H9 (cell line): ENCODE measurements at regions not wholly inside any gene's neighbourhood (a gene's known extent, or its start where the extent isn't known, plus 50 kb on each side); places are given as distances from the start of the nearest gene placed in this dataset.

Experiments used
- DNase-seq: peaks from one replicate; pipeline ENCODE4 v3.0.0-alpha.2; 2017
- H2AFZ ChIP-seq: one replicate; pipeline ENCODE4 v1.6.1; 2013; ENCODE audit warnings: mild to moderate bottlenecking, low read length, control low read depth, moderate library complexity
- H2AK5ac ChIP-seq: 2 replicates; pipeline ENCODE4 v1.6.1; 2013; ENCODE audit warnings: low read length, control low read depth, mixed read lengths; ENCODE audit not compliant: insufficient read length
- H2BK120ac ChIP-seq: one replicate; pipeline ENCODE4 v1.6.1; 2013; ENCODE audit warnings: low read depth, mild to moderate bottlenecking, low read length, control low read depth, inconsistent platforms; ENCODE audit not compliant: poor library complexity, severe bottlenecking
- H2BK12ac ChIP-seq: 2 replicates; pipeline ENCODE4 v1.6.1; 2013; ENCODE audit warnings: low read length, control low read depth, mixed read lengths, low read depth; ENCODE audit not compliant: insufficient read length
- H2BK15ac ChIP-seq: 2 replicates; pipeline ENCODE4 v1.6.1; 2013; ENCODE audit warnings: low read depth, low read length, control low read depth
- H2BK20ac ChIP-seq: one replicate; pipeline ENCODE4 v1.6.1; 2013; ENCODE audit warnings: low read depth, mild to moderate bottlenecking, low read length, control low read depth, inconsistent platforms; ENCODE audit not compliant: poor library complexity, severe bottlenecking
- H2BK5ac ChIP-seq: 2 replicates; pipeline ENCODE4 v1.6.1; 2013; ENCODE audit warnings: low read length, control low read depth, mixed read lengths; ENCODE audit not compliant: insufficient read length
- H3K14ac ChIP-seq: 2 replicates; pipeline ENCODE4 v1.6.1; 2013; ENCODE audit warnings: low read length, control low read depth; ENCODE audit not compliant: insufficient read depth
- H3K18ac ChIP-seq: 2 replicates; pipeline ENCODE4 v1.6.1; 2013; ENCODE audit warnings: low read depth, mild to moderate bottlenecking, mixed read lengths, low read length, control low read depth; ENCODE audit not compliant: insufficient read length
- H3K23ac ChIP-seq: 2 replicates; pipeline ENCODE4 v1.6.1; 2013; ENCODE audit warnings: low read length, control low read depth, mixed read lengths, low read depth; ENCODE audit not compliant: insufficient read length
- H3K23me2 ChIP-seq: 2 replicates; pipeline ENCODE4 v1.6.1; 2013; ENCODE audit warnings: low read depth, mild to moderate bottlenecking, mixed read lengths, low read length, control low read depth; ENCODE audit not compliant: insufficient read length, poor library complexity, severe bottlenecking
- H3K27ac ChIP-seq: 2 replicates; pipeline ENCODE4 v1.5.1; 2013; ENCODE audit warnings: low read length, control low read depth, mixed read lengths, low read depth; ENCODE audit not compliant: insufficient read length
- H3K27me3 ChIP-seq: 2 replicates; pipeline ENCODE4 v1.6.1; 2013; ENCODE audit warnings: low read length, control low read depth, inconsistent platforms; ENCODE audit not compliant: insufficient read depth
- H3K4ac ChIP-seq: 2 replicates; pipeline ENCODE4 v1.6.1; 2013; ENCODE audit warnings: low read depth, mild to moderate bottlenecking, control low read depth, inconsistent platforms, low read length, moderate library complexity
- H3K4me1 ChIP-seq: 2 replicates; pipeline ENCODE4 v1.6.1; 2013; ENCODE audit warnings: low read length, control low read depth, inconsistent platforms; ENCODE audit not compliant: insufficient read depth
- H3K4me2 ChIP-seq: 2 replicates; pipeline ENCODE4 v1.6.1; 2013; ENCODE audit warnings: low read length, control low read depth, mixed read lengths; ENCODE audit not compliant: insufficient read length, insufficient read depth
- H3K56ac ChIP-seq: 2 replicates; pipeline ENCODE4 v1.6.1; 2013; ENCODE audit warnings: low read depth, mild to moderate bottlenecking, mixed read lengths, low read length, control low read depth; ENCODE audit not compliant: insufficient read length
- H3K79me1 ChIP-seq: 2 replicates; pipeline ENCODE4 v1.6.1; 2013; ENCODE audit warnings: low read depth, mild to moderate bottlenecking, moderate library complexity, low read length, control low read depth, inconsistent platforms; ENCODE audit not compliant: insufficient read depth, poor library complexity, severe bottlenecking
- H3K79me2 ChIP-seq: 2 replicates; pipeline ENCODE4 v1.6.1; 2013; ENCODE audit warnings: low read length, control low read depth, inconsistent platforms; ENCODE audit not compliant: insufficient read depth
- H3K9ac ChIP-seq: 2 replicates; pipeline ENCODE4 v1.6.1; 2013; ENCODE audit warnings: low read length, control low read depth, mixed read lengths; ENCODE audit not compliant: insufficient read length; ENCODE audit errors: extremely low read depth
- H3K9me3 ChIP-seq: one replicate; pipeline ENCODE4 v1.6.1; 2013; ENCODE audit warnings: low read depth, low read length, inconsistent platforms; ENCODE audit not compliant: control insufficient read depth
- H3T11ph ChIP-seq: one replicate; pipeline ENCODE4 v1.6.1; 2013; ENCODE audit warnings: mild to moderate bottlenecking, low read length, control low read depth, inconsistent platforms
- H4K20me1 ChIP-seq: one replicate; pipeline ENCODE4 v1.6.1; 2013; ENCODE audit not compliant: control insufficient read depth, insufficient read length, insufficient read depth
- H4K5ac ChIP-seq: 2 replicates; pipeline ENCODE4 v1.6.1; 2013; ENCODE audit warnings: low read depth, mild to moderate bottlenecking, mixed read lengths, low read length, control low read depth; ENCODE audit not compliant: insufficient read length
- H4K8ac ChIP-seq: replicated peaks from 2 replicates; pipeline ENCODE4 v1.6.1; 2013; ENCODE audit warnings: low read length, control low read depth, mixed read lengths, low read depth; ENCODE audit not compliant: insufficient read length
- H4K91ac ChIP-seq: 2 replicates; pipeline ENCODE4 v1.6.1; 2013; ENCODE audit warnings: low read depth, mild to moderate bottlenecking, moderate library complexity, mixed read lengths, low read length, control low read depth; ENCODE audit not compliant: insufficient read length
- H3K27ac Mint-ChIP-seq, 3 experiments: 2 replicates in 2 of 3; 3 replicates in 1 of 3; pipeline ENCODE4 v1.8.0; 2020 to 2021; ENCODE audit warnings: mixed read lengths in 3 of 3, mild to moderate bottlenecking in 1 of 3, moderate library complexity in 1 of 3
- H3K27me3 Mint-ChIP-seq: 2 replicates; pipeline ENCODE4 v1.8.0; 2021; ENCODE audit warnings: low read depth, mild to moderate bottlenecking, moderate library complexity, mixed read lengths
- H3K36me3 Mint-ChIP-seq, 3 experiments: 2 replicates in 2 of 3; 3 replicates in 1 of 3; pipeline ENCODE4 v1.8.0; 2020 to 2021; ENCODE audit warnings: low read depth in 3 of 3, mixed read lengths in 3 of 3; ENCODE audit not compliant: insufficient read depth in 1 of 3
- H3K4me1 Mint-ChIP-seq, 2 experiments: 2 replicates each; pipeline ENCODE4 v1.8.0; 2020; ENCODE audit warnings: mixed read lengths in 2 of 2
- H3K4me3 Mint-ChIP-seq, 2 experiments: 2 replicates in 1 of 2; 3 replicates in 1 of 2; pipeline ENCODE4 v1.8.0; 2020 to 2021; ENCODE audit warnings: mild to moderate bottlenecking in 2 of 2, mixed read lengths in 2 of 2, moderate library complexity in 1 of 2
- H3K9me3 Mint-ChIP-seq, 2 experiments: 2 replicates in 1 of 2; 3 replicates in 1 of 2; pipeline ENCODE4 v1.8.0; 2020; ENCODE audit warnings: mild to moderate bottlenecking in 2 of 2, mixed read lengths in 2 of 2, moderate library complexity in 1 of 2
- WGBS: extraction: QIAGEN DNeasy Blood & Tissue Kit; methylation state at CpG from one replicate; pipeline ENCODE4 v1.1.7; 2013; ENCODE audit warnings: missing lambda C conversion rate, low lambda C conversion rate, mixed read lengths; ENCODE audit not compliant: insufficient read length; ENCODE audit errors: extremely low coverage; 5-methylcytosine and 5-hydroxymethylcytosine counted together
- TF ChIP-seq, protein P1 (sequence below): fragments of 200-600 bp; sonication (generic); conservative IDR thresholded peaks from 3 replicates; pipeline ENCODE4 v1.8.0; 2021; ENCODE audit warnings: antibody characterized with exemption, mild to moderate bottlenecking

DNA sequence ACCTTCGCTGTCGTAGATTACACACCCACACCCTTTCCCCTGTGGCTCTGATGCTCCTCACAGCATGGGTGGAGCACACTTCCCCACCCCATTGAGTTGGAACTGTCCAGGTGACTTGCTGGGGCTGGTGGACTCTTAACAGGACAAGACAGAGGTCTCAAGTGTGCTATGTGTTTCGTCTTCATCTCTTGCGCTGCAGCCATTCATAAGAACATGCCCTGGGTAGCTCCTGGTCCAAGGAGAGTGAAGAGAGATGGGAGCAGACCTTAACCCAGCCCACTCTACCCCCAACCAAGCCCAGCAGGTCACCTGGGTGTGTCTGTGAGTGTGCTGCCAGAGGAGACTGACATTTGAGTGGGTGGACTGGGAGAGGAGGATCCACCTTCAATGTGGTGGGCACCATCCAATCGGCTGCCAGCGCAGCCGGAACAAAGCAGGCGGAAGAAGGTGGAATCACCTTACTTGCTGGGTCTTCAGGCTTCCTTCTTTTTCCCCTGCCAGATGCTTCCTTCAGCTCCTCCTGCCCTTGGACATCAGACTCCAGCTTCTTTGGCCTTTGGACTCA, 112.4 kb downstream of the HTR5A start:
- Mint-ChIP-seq H3K4me1 (no peaks in the 10 kb centered on the region), H3K4me3 (no peak overlapping the region), H3K9me3 (peaks cover 54 to 70% of the 10 kb centered on the region in 2 experiments), H3K36me3 (peaks cover 25 to 27% (median 27%) of the 10 kb centered on the region in 3 experiments), H3K27me3 (peaks cover 17% of the 10 kb centered on the region), H3K27ac (0 out of 7 replicates have a peak overlapping the region, but pooled peaks of 1 of the 3 experiments have one; percentile 75)
- no peak overlapping the region for H3K4ac ChIP-seq
- no peak overlapping the region for H2AK5ac ChIP-seq
- no peak for DNase-seq
- H2BK12ac ChIP-seq = no peak overlapping the region
- H3K9ac ChIP-seq = no peak overlapping the region
- H4K5ac ChIP-seq = no peak overlapping the region
- H3K18ac ChIP-seq = no peak overlapping the region
- no CpG with 5 or more reads among the region's 8 CpGs for WGBS
- no peak overlapping the region for H2BK120ac ChIP-seq
- no peak overlapping the region for H2BK20ac ChIP-seq
- TF ChIP-seq, protein P1, sequence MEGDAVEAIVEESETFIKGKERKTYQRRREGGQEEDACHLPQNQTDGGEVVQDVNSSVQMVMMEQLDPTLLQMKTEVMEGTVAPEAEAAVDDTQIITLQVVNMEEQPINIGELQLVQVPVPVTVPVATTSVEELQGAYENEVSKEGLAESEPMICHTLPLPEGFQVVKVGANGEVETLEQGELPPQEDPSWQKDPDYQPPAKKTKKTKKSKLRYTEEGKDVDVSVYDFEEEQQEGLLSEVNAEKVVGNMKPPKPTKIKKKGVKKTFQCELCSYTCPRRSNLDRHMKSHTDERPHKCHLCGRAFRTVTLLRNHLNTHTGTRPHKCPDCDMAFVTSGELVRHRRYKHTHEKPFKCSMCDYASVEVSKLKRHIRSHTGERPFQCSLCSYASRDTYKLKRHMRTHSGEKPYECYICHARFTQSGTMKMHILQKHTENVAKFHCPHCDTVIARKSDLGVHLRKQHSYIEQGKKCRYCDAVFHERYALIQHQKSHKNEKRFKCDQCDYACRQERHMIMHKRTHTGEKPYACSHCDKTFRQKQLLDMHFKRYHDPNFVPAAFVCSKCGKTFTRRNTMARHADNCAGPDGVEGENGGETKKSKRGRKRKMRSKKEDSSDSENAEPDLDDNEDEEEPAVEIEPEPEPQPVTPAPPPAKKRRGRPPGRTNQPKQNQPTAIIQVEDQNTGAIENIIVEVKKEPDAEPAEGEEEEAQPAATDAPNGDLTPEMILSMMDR = no peak
- H3K79me1 ChIP-seq = no peaks in the 10 kb centered on the region
- no peaks in the 10 kb centered on the region for H3K79me2 ChIP-seq
- no peaks in the 10 kb centered on the region for H3K27me3 ChIP-seq
- no peaks in the 10 kb centered on the region for H3K23me2 ChIP-seq
- H3K14ac ChIP-seq = no peak overlapping the region
- H3K4me1 ChIP-seq = no peaks in the 10 kb centered on the region
- no peak overlapping the region for H3K4me2 ChIP-seq
- H3K56ac ChIP-seq = no peak overlapping the region
- no peak overlapping the region for H2BK15ac ChIP-seq
- no peak overlapping the region for H3K27ac ChIP-seq
- peaks cover 29% of the 10 kb centered on the region for H3K9me3 ChIP-seq
- no peaks in the 10 kb centered on the region for H4K20me1 ChIP-seq
- H3K23ac ChIP-seq = no peak overlapping the region
- H4K91ac ChIP-seq = no peak overlapping the region
- H3T11ph ChIP-seq = no peak overlapping the region
- H2AFZ ChIP-seq = no peak overlapping the region
- H2BK5ac ChIP-seq = no peak overlapping the region
- H4K8ac ChIP-seq = no peak overlapping the region
